HUES48 (cell line): ENCODE measurements at regions not wholly inside any gene's neighbourhood (a gene's known extent, or its start where the extent isn't known, plus 50 kb on each side); places are given as distances from the start of the nearest gene placed in this dataset.

Experiments
- H3K27ac ChIP-seq: one replicate; pipeline ENCODE4 v1.7.0; 2013; ENCODE audit warnings: low read depth, low read length, inconsistent platforms
- H3K27me3 ChIP-seq: 2 replicates; pipeline ENCODE4 v1.6.1; 2013; ENCODE audit warnings: mild to moderate bottlenecking, low read length; ENCODE audit not compliant: control insufficient read depth, insufficient read depth
- H3K36me3 ChIP-seq: 2 replicates; pipeline ENCODE4 v1.6.1; 2013; ENCODE audit warnings: low read length; ENCODE audit not compliant: control insufficient read depth, insufficient read depth
- H3K4me1 ChIP-seq: 2 replicates; pipeline ENCODE4 v1.6.1; 2013; ENCODE audit warnings: mild to moderate bottlenecking, low read length; ENCODE audit not compliant: control insufficient read depth, insufficient read depth
- H3K4me3 ChIP-seq: 2 replicates; pipeline ENCODE4 v1.5.1; 2013; ENCODE audit warnings: mild to moderate bottlenecking, low read depth, low read length
- H3K9ac ChIP-seq: 2 replicates; pipeline ENCODE4 v1.6.1; 2013; ENCODE audit warnings: mild to moderate bottlenecking, low read depth, low read length, moderate library complexity
- H3K9me3 ChIP-seq: 2 replicates; pipeline ENCODE4 v1.6.1; 2013; ENCODE audit warnings: low read length; ENCODE audit not compliant: control insufficient read depth, insufficient read depth

DNA sequence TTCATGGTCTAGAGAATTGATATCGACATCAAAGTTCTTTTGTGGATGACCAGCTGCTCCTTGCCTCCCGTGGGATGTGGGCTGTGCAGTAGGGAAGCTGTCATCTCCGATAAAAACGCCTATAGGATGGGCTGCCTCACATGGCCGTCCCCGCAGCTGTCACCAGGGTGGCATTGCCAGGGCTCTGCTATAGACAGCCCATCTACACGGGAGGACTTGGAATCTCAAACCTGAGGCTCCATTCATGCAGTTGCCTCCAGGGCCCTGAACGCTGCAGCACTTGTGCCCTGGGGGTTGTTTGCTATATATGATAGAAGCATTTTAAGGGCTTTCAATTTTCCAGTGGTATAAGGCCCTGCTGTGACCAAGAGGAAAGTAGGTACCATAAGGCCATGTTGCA is 183.1 kb downstream of the MYCN start:
- Histone ChIP-seq H3K27me3 (no peaks in the 10 kb centered on the region), H3K27ac (no peak overlapping the region), H3K9me3 (no peaks in the 10 kb centered on the region), H3K9ac (no peak overlapping the region), H3K4me1 (no peaks in the 10 kb centered on the region), H3K36me3 (no peaks in the 10 kb centered on the region), H3K4me3 (no peak overlapping the region)

DNA sequence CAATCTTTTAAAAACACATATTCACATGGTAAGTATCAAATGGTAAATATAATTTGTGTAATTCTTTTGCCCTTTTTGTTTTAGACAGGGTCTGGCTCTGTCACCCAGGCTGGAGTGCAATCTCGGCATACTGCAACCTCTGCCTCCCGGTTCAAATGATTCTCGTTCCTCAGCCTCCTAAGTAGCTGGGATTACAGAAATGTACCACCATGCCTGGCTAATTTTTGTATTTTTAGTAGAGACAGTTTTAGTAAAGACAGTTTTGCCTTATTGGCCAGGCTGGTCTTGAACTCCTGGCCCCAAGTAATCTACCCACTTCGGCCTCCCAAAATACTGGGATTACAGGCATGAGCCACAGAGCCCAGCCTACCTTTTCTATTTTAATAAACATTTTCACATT is 182.2 kb downstream of the MYCN start:
- no peaks in the 10 kb centered on the region for H3K27me3 ChIP-seq
- no peak overlapping the region for H3K4me3 ChIP-seq

DNA sequence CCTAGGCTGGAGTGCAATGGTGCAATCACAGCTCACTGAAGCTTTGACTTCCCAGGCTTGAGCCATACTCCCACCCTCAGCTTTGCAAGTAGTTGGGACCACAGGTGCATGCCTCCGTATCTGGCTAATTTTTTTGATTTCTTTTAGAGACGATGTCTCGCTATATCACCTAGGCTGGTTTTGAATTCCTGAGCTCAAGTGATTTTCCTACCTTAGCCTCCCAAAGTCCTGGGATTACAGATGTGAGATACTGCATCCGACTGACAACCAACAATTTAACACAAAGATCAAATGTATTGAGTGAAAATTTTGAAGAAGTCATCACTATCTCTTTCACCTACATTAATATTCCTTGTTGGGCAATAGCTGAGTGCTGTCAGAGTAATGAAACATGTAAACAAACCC is 181.6 kb downstream of the MYCN start:
- no peaks in the 10 kb centered on the region for H3K4me1 ChIP-seq
- no peaks in the 10 kb centered on the region for H3K27me3 ChIP-seq
- no peak overlapping the region for H3K27ac ChIP-seq
- H3K9ac ChIP-seq, result no peak overlapping the region
- H3K9me3 ChIP-seq, result no peaks in the 10 kb centered on the region
- no peak overlapping the region for H3K4me3 ChIP-seq
- H3K36me3 ChIP-seq, result no peaks in the 10 kb centered on the region

More for the DNA sequence above, 182.2 kb downstream of the MYCN start:
- Histone ChIP-seq H3K9me3 (no peaks in the 10 kb centered on the region), H3K9ac (no peak overlapping the region), H3K4me1 (no peaks in the 10 kb centered on the region), H3K36me3 (no peaks in the 10 kb centered on the region), H3K27ac (no peak overlapping the region)

DNA sequence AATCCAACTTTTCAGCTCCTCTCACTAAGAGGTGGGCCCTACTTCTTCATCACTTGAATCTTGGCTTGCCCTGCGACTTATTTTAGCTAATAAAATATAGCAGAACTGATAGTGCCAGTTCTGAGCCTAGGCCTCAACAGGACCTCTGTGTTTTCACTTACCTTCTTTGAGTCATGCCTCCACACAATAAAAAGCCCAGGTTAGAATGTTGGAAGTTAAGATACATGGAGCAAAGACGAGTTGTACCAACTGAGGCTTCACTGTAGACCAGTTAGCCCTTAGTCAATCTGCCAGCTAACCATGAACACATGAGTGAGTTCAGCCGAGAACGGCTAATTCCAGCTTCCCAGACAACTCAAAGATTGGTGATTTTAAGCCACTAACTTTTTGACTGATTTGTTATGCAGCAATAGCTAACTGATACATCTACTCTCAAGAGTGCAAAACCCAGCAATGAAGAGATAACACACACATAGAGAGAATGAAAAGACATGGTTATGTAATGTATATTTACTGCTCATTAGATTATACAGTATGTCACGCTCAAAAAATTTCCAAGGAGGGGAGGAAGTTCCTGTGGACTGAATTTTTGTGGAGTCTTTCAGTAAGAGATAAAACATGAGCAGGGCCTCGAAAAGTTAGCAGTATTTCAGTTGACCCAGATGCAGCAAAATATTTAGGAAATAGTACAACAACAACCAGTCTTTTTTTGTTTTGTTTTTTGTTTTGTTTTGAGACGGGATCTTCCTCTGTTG is 181.1 kb downstream of the MYCN start:
- Histone ChIP-seq H3K27me3 (no peaks in the 10 kb centered on the region), H3K4me1 (no peaks in the 10 kb centered on the region; the same call in 1 of the 2 replicates), H3K9ac (no peak overlapping the region), H3K4me3 (no peak overlapping the region), H3K27ac (no peak overlapping the region), H3K9me3 (no peaks in the 10 kb centered on the region), H3K36me3 (no peaks in the 10 kb centered on the region)

DNA sequence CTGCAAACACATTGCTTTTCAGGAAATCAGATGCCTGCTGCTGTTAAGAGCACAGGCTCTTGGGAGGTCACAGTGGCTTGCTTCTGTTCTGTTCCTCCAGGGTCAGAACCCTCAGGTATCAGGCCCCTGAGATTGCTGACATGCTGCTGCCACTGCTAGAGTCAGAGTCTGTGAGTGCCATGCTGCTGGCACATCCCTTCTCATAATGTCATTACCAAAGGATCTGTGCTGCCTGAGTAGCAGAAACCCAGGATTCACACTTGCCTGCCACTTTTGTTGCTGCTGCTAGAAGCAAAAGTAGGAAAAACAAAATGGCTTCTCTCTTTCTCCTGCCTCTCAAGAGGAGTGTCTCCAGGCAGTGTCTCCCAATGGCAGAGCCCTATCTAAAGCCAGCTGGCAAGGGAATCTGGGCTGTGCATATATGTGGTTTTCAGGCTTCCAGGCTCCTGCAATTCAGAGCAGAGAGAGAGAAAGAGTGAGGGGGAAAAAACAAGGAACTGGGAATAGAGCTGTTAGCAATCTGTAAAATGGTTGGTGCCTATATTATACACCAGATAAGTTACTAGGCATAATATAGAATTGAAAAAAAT is 180.3 kb downstream of the MYCN start:
- H3K9ac ChIP-seq, result no peak overlapping the region
- no peak overlapping the region for H3K27ac ChIP-seq
- H3K27me3 ChIP-seq, result no peaks in the 10 kb centered on the region
- no peaks in the 10 kb centered on the region for H3K9me3 ChIP-seq
- H3K36me3 ChIP-seq, result no peaks in the 10 kb centered on the region
- no peaks in the 10 kb centered on the region; the same call in 1 of the 2 replicates for H3K4me1 ChIP-seq
- H3K4me3 ChIP-seq, result no peak overlapping the region

DNA sequence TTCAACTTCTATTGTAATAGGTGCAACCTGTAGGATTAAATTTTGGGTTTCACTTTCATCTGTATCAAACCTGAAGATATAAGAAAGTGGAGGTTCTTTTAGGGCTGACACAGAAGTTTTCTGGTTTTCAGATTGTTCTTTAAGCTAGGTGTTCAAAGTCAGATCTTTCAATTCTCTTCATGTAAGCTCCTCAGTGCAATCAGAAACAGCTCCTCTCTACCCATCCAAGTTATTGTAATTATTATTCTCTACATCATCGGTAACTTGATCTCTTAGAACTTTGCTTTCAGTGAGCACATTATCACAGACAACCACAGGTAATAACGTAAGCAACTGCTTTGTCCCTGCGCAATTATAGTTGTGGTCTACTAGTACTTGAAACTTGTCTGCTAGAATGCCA is 179.4 kb downstream of the MYCN start:
- H3K4me1 ChIP-seq, result peaks cover 4% of the 10 kb centered on the region; the same call in 1 of the 2 replicates
- H3K4me3 ChIP-seq, result no peak overlapping the region
- H3K9me3 ChIP-seq, result no peaks in the 10 kb centered on the region
- H3K27me3 ChIP-seq, result no peaks in the 10 kb centered on the region
- no peak overlapping the region for H3K9ac ChIP-seq
- H3K36me3 ChIP-seq, result no peaks in the 10 kb centered on the region
- no peak overlapping the region for H3K27ac ChIP-seq

DNA sequence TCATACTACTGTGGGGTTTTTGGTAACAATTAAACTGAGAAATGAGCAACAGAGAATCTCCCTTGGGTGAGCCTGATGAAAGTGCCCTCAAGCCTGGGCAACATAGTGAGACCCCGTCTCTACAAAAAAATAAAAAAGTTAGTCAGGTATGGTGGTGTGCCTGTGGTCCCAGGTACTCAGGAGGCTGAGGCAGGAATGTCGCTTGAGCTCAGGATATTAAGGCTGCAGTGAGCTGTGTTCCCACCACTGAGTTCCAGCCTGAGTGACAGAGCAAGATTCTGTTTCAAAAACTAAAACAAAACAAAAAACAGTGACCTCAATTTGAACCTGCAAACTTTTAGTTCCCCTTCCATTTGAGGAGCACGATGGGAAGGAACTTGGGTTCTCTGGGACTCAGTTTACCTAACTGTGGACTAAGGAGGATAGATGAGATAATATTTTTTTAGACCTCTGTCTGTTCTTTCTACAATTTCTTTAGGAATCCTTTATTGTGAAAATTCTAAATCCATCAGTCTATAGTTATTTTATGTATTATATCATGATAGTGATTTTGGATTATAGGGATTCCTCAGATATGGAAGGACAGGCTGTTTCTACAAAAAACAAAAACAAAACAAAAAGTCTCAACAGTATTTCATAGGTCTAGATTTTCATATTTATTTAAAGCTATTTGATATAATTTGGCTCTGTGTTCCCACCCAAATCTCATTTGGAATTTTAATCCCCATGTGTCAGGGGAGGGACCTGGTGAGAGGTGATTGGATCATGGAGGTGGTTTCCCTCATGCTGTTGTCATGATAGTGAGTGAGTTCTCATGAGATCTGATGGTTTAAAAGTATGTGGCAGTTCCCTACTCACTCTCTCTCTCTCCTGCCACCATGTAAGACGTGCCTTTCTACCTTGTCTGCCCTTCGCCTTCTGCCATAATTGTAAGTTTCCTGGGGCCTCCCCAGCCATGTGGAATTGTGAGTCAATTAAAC is 178.6 kb downstream of the MYCN start:
- no peak overlapping the region for H3K9ac ChIP-seq
- no peaks in the 10 kb centered on the region for H3K27me3 ChIP-seq
- H3K9me3 ChIP-seq, result no peaks in the 10 kb centered on the region
- H3K27ac ChIP-seq, result no peak overlapping the region
- no peak overlapping the region for H3K4me3 ChIP-seq
- no peaks in the 10 kb centered on the region for H3K36me3 ChIP-seq
- peaks cover 4% of the 10 kb centered on the region; the same call in 1 of the 2 replicates for H3K4me1 ChIP-seq

DNA sequence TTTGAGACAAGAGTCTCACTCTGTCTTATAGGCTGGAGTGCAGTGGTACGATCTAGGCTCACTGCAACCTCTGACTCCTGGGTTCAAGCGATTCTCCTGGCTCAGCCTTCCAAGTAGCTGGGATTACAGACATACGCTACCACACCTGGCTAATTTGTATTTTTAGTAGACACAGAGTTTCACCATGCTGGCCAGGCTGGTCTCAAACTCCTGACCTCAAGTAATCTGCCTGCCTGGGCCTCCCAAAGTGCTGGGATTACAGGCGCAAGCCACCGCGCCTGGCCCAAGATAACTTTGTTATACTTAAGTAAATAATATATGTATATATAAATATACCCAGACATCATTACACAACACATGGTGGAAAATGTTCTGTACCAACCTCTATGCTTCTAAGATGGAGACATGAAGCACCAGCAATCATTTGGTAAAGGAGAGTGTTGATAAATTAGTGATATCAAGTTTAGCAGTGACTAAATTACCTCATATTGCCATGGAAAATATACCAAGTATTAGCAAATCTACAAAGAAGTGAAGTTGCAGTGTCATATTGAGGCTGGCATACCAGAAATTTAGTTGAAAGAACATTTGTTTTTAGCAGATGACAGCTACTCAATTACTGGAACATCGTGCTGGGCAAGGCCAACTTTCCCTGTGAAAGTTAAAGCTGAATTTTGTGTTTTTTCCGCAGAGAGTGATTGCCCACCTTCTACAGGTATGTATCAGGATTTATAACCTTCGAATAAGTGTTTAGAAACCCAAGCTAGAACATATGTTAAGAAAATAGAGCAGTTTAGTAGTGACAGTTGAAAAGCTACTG is 177.7 kb downstream of the MYCN start:
- H3K27ac ChIP-seq, result no peak overlapping the region
- no peaks in the 10 kb centered on the region for H3K27me3 ChIP-seq
- no peaks in the 10 kb centered on the region for H3K36me3 ChIP-seq
- no peaks in the 10 kb centered on the region for H3K9me3 ChIP-seq
- peaks cover 4% of the 10 kb centered on the region; the same call in 1 of the 2 replicates for H3K4me1 ChIP-seq
- H3K9ac ChIP-seq, result no peak overlapping the region
- no peak overlapping the region for H3K4me3 ChIP-seq

DNA sequence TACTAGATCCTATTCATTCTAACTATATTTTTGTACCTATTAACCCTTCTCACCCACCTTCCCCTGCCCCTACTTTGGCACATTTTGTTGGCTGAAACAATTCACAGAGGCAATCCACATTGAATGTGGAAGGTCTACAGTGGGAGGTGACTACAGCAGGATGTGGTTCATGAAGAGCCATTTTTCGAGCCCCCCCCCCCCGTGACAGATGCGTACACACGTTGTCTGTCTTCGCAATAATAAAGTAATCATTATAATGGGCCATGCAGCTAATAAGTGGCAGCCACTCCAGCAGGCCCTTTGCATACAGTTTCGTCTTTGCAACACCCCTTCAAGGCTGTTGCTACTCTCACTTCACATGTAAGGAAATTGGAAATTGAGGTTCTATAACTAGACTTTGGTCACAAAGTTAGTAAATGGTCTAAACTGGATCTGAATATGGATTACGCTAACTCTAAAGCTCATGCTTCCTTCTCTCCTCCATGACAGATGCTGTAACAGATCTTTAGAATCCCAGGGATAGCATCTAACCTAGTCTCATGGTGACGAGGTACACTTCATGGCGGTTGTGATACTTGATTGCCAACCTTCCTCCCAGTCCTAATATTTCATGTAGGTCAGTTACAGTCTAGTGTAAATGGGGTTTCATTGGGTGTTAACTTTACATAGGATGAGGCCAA is 176.8 kb downstream of the MYCN start:
- Histone ChIP-seq H3K4me1 (peaks cover 4% of the 10 kb centered on the region; the same call in 1 of the 2 replicates), H3K9me3 (no peaks in the 10 kb centered on the region), H3K36me3 (no peaks in the 10 kb centered on the region), H3K27me3 (no peaks in the 10 kb centered on the region), H3K9ac (no peak overlapping the region), H3K27ac (no peak overlapping the region), H3K4me3 (no peak overlapping the region)
